ENCODE measurements at regions not wholly inside any gene's neighbourhood (a gene's known extent, or its start where the extent isn't known, plus 50 kb on each side); places are given as distances from the start of the nearest gene placed in this dataset.
A peak's percentile ranks its signal among the peaks of the same experiment; 100 is the strongest.
"Not testable (repeated sequence)": the region's sequence is repeated elsewhere in the genome, so short reads cannot be mapped to it uniquely, and the experiment has no call there.

DNA sequence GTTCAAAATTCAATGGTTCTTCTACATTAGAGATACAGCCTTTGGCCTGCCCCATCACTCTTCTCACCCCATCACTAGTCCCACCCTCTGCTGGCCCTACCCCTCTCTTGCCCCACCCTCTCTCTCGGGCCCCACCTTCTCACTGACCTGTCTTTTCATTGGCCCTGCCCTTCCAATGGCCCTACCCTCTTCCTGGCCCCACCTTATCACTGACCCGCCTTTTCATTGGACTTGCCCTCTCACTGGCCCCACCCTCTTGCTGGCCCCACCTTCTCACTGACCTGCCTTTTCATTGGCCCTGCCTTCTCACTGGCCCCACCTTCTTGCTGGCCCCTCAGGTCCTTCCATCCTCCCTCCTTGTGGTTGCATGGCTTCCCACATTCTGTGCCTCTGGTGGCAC is 107.2 kb upstream of the PLEKHG1 start (continued):
- TF ChIP-seq CTCF (IDR thresholded peaks at IDR 0.05 in 2 of 3, conservative IDR thresholded peaks at IDR 0.05 in 1 of 3; ENCODE audit: borderline replicate concordance in 1 of 3, insufficient read depth in 1 of 3, low read depth in 2 of 3, low read length in 2 of 3) (no peak), POLR2AphosphoS5 (IDR thresholded peaks at IDR 0.05; ENCODE audit: low read depth, low read length) (no peak), TCF7L2 (IDR thresholded peaks at IDR 0.05; ENCODE audit: borderline replicate concordance, extremely low read depth, insufficient read depth, insufficient read length) (no peak)

GRCh38 chr6:150492941-150493340 is 106.7 kb upstream of the PLEKHG1 start:
- no peaks in the 10 kb centered on the region for H3K9me2 ChIP-seq (ENCODE audit: insufficient read depth)
- peaks cover 24 to 39% of the 10 kb centered on the region in 2 experiments for H3K4me1 ChIP-seq (ENCODE audit: control insufficient read depth in 1 of 2, insufficient read depth in 2 of 2, low read length in 2 of 2)
- no peaks in the 10 kb centered on the region for H4K20me1 ChIP-seq (ENCODE audit: insufficient read depth)
- H3K9me3 ChIP-seq (ENCODE audit: control insufficient read depth in 1 of 2, insufficient read depth in 1 of 2, low read depth in 1 of 2, low read length in 2 of 2): no peaks in the 10 kb centered on the region
- H3K27me3 ChIP-seq (ENCODE audit: insufficient read depth, low read length): no peaks in the 10 kb centered on the region
- ChIA-PET CTCF (no interaction called here), RAD21 (ENCODE audit: low non-redundant PET in 1 of 2, low total read pairs in 2 of 2, uncharacterized antibody in 2 of 2, unreplicated experiment in 2 of 2) (no interaction called here), POLR2A (no interaction called here)
- H3K79me2 ChIP-seq (ENCODE audit: insufficient read depth, low read length): no peaks in the 10 kb centered on the region
- peak overlapping the region; percentile 80 for H3K4me2 ChIP-seq (ENCODE audit: low read length)
- BruUV-seq (replicated peaks): no TSS peak
- H3K27ac ChIP-seq (ENCODE audit: low read depth, low read length): peak overlapping the region; percentile 16
- intact Hi-C loops (cut with micrococcal nuclease): no loop called here
- H3K9ac ChIP-seq (ENCODE audit: low read length): no peak overlapping the region
- H2AFZ ChIP-seq (ENCODE audit: low read depth, low read length, poor library complexity, severe bottlenecking): peak overlapping the region; percentile 75
- peak overlapping the region in 1 of 2 experiments; percentile 4; a peak in 1 of 4 replicates for H3K4me3 ChIP-seq (replicated peaks in 1 of 2; ENCODE audit: low read depth in 1 of 2, low read length in 2 of 2)
- H3K36me3 ChIP-seq (ENCODE audit: control insufficient read depth in 1 of 2, insufficient read depth in 2 of 2, low read length in 2 of 2): no peaks in the 10 kb centered on the region
- ATAC-seq (no peak), DNase-seq (ENCODE audit: low read depth, low spot score) (no peak)
- TF ChIP-seq JUND (IDR thresholded peaks at IDR 0.05): peak; percentile 27; the same call in 1 of the 2 replicates
- no peak for TF ChIP-seq FOSL1 (IDR thresholded peaks at IDR 0.05; ENCODE audit: low read depth)

DNA sequence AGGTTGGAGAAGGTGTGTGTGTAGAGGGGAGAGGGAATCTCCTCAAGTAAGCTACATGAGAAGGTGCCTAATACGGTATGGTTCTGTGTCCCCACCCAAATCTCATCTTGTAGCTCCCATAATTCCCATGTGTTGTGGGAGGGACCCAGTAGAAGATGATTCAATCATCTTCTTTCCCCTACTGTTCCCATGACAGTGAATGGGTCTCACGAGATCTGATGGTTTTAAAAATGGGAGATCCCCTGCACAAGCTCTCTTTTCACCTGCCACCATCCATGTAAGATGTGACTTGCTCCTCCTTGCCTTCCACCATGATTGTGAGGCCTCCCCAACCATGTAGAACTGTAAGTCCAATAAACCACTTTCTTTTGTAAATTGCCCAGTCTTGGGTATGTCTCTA is 106.1 kb upstream of the PLEKHG1 start:
- POLR2A ChIA-PET; CTCF ChIA-PET; ATAC-seq; H3K9ac ChIP-seq (ENCODE audit: low read length); H3K4me3 ChIP-seq (replicated peaks in 1 of 2; ENCODE audit: low read depth in 1 of 2, low read length in 2 of 2); intact Hi-C loops (cut with micrococcal nuclease); H2AFZ ChIP-seq (ENCODE audit: low read depth, low read length, poor library complexity, severe bottlenecking); H3K9me3 ChIP-seq (ENCODE audit: control insufficient read depth in 1 of 2, insufficient read depth in 1 of 2, low read depth in 1 of 2, low read length in 2 of 2); H3K79me2 ChIP-seq (ENCODE audit: insufficient read depth, low read length); BruUV-seq (replicated peaks); H3K27me3 ChIP-seq (ENCODE audit: insufficient read depth, low read length); RAD21 ChIA-PET (ENCODE audit: low non-redundant PET in 1 of 2, low total read pairs in 2 of 2, uncharacterized antibody in 2 of 2, unreplicated experiment in 2 of 2); H3K36me3 ChIP-seq (ENCODE audit: control insufficient read depth in 1 of 2, insufficient read depth in 2 of 2, low read length in 2 of 2); DNase-seq (ENCODE audit: low read depth, low spot score); H4K20me1 ChIP-seq (ENCODE audit: insufficient read depth); H3K9me2 ChIP-seq (ENCODE audit: insufficient read depth); H3K27ac ChIP-seq (ENCODE audit: low read depth, low read length): not testable (repeated sequence)
- peaks cover 24 to 39% of the 10 kb centered on the region in 2 experiments for H3K4me1 ChIP-seq (ENCODE audit: control insufficient read depth in 1 of 2, insufficient read depth in 2 of 2, low read length in 2 of 2)
- peak overlapping the region; percentile 80; the same call in 1 of the 2 replicates for H3K4me2 ChIP-seq (ENCODE audit: low read length)
